H1 (cell line): ENCODE measurements at regions not wholly inside any gene's neighbourhood (a gene's known extent, or its start where the extent isn't known, plus 50 kb on each side); places are given as distances from the start of the nearest gene placed in this dataset.

Experiments used
- ATF3 ChIP-seq: IDR thresholded peaks from 2 replicates; pipeline ENCODE4 v1.6.1; 2011; ENCODE audit warnings: low read depth, mild to moderate bottlenecking, low read length; ENCODE audit not compliant: insufficient read depth
- ZNF274 ChIP-seq: IDR thresholded peaks from 2 replicates; pipeline ENCODE4 v1.7.0; 2012; ENCODE audit warnings: low read length, borderline replicate concordance; ENCODE audit errors: extremely low read depth

GRCh38 chrX:4451591-4451990 lies 738.1 kb upstream of the PRKX start (continued):
- TF ChIP-seq ATF3 (no peak), ZNF274 (no peak)
- TF ChIP-seq, all 59 proteins: peak for 0
